ENCODE measurements at regions not wholly inside any gene's neighbourhood (a gene's known extent, or its start where the extent isn't known, plus 50 kb on each side); places are given as distances from the start of the nearest gene placed in this dataset.
A peak's percentile ranks its signal among the peaks of the same experiment; 100 is the strongest.

GRCh38 chr20:36824142-36824940, 50.8 kb upstream of the DSN1 start:
- peak; percentile 96 for DNase-seq (ENCODE audit: low spot score)

- no peak for DNase-seq (ENCODE audit: low spot score)
Observed at GRCh38 chr20:36825385-36826104, 50.4 kb upstream of the TLDC2 start.

All from kidney tubule cell (primary cell).